ENCODE measurements at regions not wholly inside any gene's neighbourhood (a gene's known extent, or its start where the extent isn't known, plus 50 kb on each side); places are given as distances from the start of the nearest gene placed in this dataset.
"Not testable (repeated sequence)": the region's sequence is repeated elsewhere in the genome, so short reads cannot be mapped to it uniquely, and the experiment has no call there.

GRCh38 chr11:50088231-50088630, 55.6 kb downstream of the OR4C45 start:
- DNase-seq (ENCODE audit: low spot score), result no peak

GRCh38 chr11:50098186-50098725, 65.6 kb downstream of the OR4C45 start:
- Mint-ChIP-seq H3K36me3 (ENCODE audit: low read depth) (no peaks in the 10 kb centered on the region), H3K9me3 (ENCODE audit: low read depth) (peaks cover 36% of the 10 kb centered on the region), H3K27me3 (ENCODE audit: low read depth) (no peaks in the 10 kb centered on the region), H3K4me3 (ENCODE audit: unreplicated experiment) (no peak overlapping the region), H3K4me1 (ENCODE audit: low read depth) (no peaks in the 10 kb centered on the region), H3K27ac (ENCODE audit: unreplicated experiment) (no peak overlapping the region)
- no peak for TF ChIP-seq CTCF (IDR thresholded peaks at IDR 0.05)
- DNase-seq (ENCODE audit: low spot score), result no peak

More at GRCh38 chr11:50088231-50088630, 55.6 kb downstream of the OR4C45 start:
- H3K9me3 Mint-ChIP-seq (ENCODE audit: low read depth), result peaks cover 45% of the 10 kb centered on the region
- no peak overlapping the region for H3K27ac Mint-ChIP-seq (ENCODE audit: unreplicated experiment)
- no peaks in the 10 kb centered on the region for H3K27me3 Mint-ChIP-seq (ENCODE audit: low read depth)
- H3K4me3 Mint-ChIP-seq (ENCODE audit: unreplicated experiment), result no peak overlapping the region
- no peaks in the 10 kb centered on the region for H3K4me1 Mint-ChIP-seq (ENCODE audit: low read depth)
- H3K36me3 Mint-ChIP-seq (ENCODE audit: low read depth), result no peaks in the 10 kb centered on the region
- no peak for TF ChIP-seq CTCF (IDR thresholded peaks at IDR 0.05)

DNA sequence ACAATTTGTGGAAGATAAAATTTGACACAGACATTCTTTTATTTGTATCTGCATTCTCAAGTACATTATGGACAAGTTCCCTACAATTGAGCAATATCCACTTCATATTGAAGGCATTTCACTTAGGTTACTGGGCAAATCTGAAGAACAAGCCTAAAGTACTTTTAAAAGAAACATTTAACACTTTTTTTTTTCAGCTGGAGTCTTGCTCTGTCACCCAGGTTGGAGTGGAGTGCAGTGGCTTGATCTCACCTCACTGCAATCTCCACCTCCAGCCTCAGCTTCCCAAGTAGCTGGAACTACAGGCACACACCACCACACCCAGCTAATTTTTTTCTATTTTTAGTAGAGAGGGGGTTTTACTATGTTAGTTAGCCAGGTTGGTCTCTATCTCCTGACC, 70.2 kb downstream of the OR4C45 start:
- no peak overlapping the region for H3K4me3 Mint-ChIP-seq (ENCODE audit: unreplicated experiment)
- H3K9me3 Mint-ChIP-seq (ENCODE audit: low read depth), result peaks cover 41% of the 10 kb centered on the region
- H3K4me1 Mint-ChIP-seq (ENCODE audit: low read depth), result no peaks in the 10 kb centered on the region

DNA sequence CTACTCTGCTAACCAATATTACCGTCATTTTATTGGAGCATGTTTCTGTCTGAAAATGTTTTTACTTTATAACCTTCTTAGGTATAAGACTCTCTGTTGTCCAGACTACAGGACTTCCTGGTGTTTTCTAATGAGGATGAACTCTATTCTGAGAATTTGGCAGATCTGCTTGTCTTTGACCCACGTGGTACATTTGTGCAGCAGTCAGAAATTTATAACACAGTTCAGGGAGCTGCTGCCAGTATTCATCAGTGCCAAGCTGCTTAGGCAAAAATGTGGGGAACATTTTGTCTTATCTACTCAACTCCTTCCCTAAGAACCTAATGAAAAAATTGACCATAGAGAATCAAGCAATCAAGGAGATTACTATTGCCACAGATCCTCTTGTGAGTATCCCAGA, 108.0 kb downstream of the OR4C45 start:
- not testable (repeated sequence) for H3K4me3 Mint-ChIP-seq (ENCODE audit: unreplicated experiment); H3K4me1 Mint-ChIP-seq (ENCODE audit: low read depth); H3K27me3 Mint-ChIP-seq (ENCODE audit: low read depth); DNase-seq (ENCODE audit: low spot score); H3K36me3 Mint-ChIP-seq (ENCODE audit: low read depth); H3K27ac Mint-ChIP-seq (ENCODE audit: unreplicated experiment)
- peaks cover 57% of the 10 kb centered on the region for H3K9me3 Mint-ChIP-seq (ENCODE audit: low read depth)

More for the DNA sequence above, 70.2 kb downstream of the OR4C45 start:
- no peak for DNase-seq (ENCODE audit: low spot score)
- no peak for TF ChIP-seq CTCF (IDR thresholded peaks at IDR 0.05)
- no peak overlapping the region for H3K27ac Mint-ChIP-seq (ENCODE audit: unreplicated experiment)
- H3K36me3 Mint-ChIP-seq (ENCODE audit: low read depth), result no peaks in the 10 kb centered on the region
- H3K27me3 Mint-ChIP-seq (ENCODE audit: low read depth), result no peaks in the 10 kb centered on the region

DNA sequence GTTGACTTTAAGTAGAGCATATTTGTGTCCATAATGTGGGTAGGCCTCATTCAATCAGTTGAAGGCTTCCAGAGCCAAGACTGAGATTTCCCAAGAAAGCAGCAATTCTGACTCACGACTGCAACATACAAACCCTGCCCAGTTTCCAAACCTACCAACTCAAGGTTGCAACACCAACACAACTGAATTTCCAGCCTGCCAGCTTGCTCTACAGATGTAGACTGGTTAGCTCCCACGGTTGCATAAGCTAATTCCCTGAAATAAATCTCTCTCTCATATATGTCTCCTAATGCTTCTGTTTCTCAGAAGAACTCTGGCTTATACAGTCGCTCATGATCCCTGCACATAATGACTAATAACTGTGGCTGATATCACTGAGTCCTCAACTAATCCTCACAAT, 113.6 kb downstream of the OR4C45 start:
- not testable (repeated sequence) for DNase-seq (ENCODE audit: low spot score); H3K4me1 Mint-ChIP-seq (ENCODE audit: low read depth); H3K27me3 Mint-ChIP-seq (ENCODE audit: low read depth); H3K36me3 Mint-ChIP-seq (ENCODE audit: low read depth); H3K4me3 Mint-ChIP-seq (ENCODE audit: unreplicated experiment); H3K27ac Mint-ChIP-seq (ENCODE audit: unreplicated experiment)
- H3K9me3 Mint-ChIP-seq (ENCODE audit: low read depth), result peaks cover 64% of the 10 kb centered on the region

- not testable (repeated sequence) for H3K4me3 Mint-ChIP-seq (ENCODE audit: unreplicated experiment); H3K27ac Mint-ChIP-seq (ENCODE audit: unreplicated experiment); H3K4me1 Mint-ChIP-seq (ENCODE audit: low read depth); H3K27me3 Mint-ChIP-seq (ENCODE audit: low read depth); H3K36me3 Mint-ChIP-seq (ENCODE audit: low read depth); DNase-seq (ENCODE audit: low spot score)
- peaks cover 70% of the 10 kb centered on the region for H3K9me3 Mint-ChIP-seq (ENCODE audit: low read depth)
Observed at GRCh38 chr11:50147946-50148345, 115.3 kb downstream of the OR4C45 start.

- no peaks in the 10 kb centered on the region for H3K4me1 Mint-ChIP-seq (ENCODE audit: low read depth)
- no peaks in the 10 kb centered on the region for H3K36me3 Mint-ChIP-seq (ENCODE audit: low read depth)
- H3K27ac Mint-ChIP-seq (ENCODE audit: unreplicated experiment), result no peak overlapping the region
- H3K4me3 Mint-ChIP-seq (ENCODE audit: unreplicated experiment), result no peak overlapping the region
- H3K9me3 Mint-ChIP-seq (ENCODE audit: low read depth), result peaks cover 66% of the 10 kb centered on the region
- H3K27me3 Mint-ChIP-seq (ENCODE audit: low read depth), result no peaks in the 10 kb centered on the region
- TF ChIP-seq CTCF (IDR thresholded peaks at IDR 0.05), result no peak
- no peak for DNase-seq (ENCODE audit: low spot score)
Observed at GRCh38 chr11:50155508-50155907, 122.8 kb downstream of the OR4C45 start.

All from chondrocyte (in vitro differentiated cells).